Transverse colon (tissue), 4 donors: ENCODE measurements at regions not wholly inside any gene's neighbourhood (a gene's known extent, or its start where the extent isn't known, plus 50 kb on each side); places are given as distances from the start of the nearest gene placed in this dataset.

Experiments used
- DNase-seq: peaks from one replicate; pipeline ENCODE4 v3.0.0-alpha.2; 2019
- H3K27ac ChIP-seq, 4 donors: fragments of 200-600 bp; sonication (generic); 2 replicates each; pipeline ENCODE4 v1.5.1; 2016 to 2018; ENCODE audit warnings: inconsistent platforms in 4 of 4
- H3K27me3 ChIP-seq: fragments of 200-600 bp; sonication (generic); 2 replicates; pipeline ENCODE4 v1.5.1; 2017; ENCODE audit warnings: inconsistent platforms
- H3K36me3 ChIP-seq, 4 donors: fragments of 200-600 bp; sonication (generic); 2 replicates each; pipeline ENCODE4 v1.5.1; 2017 to 2019; ENCODE audit warnings: inconsistent platforms in 4 of 4
- H3K4me1 ChIP-seq, 4 donors: fragments of 200-600 bp; sonication (generic); 2 replicates each; pipeline ENCODE4 v1.5.1; 2017 to 2020; ENCODE audit warnings: inconsistent platforms in 4 of 4
- H3K4me3 ChIP-seq, 4 donors: fragments of 200-600 bp; sonication (generic); 1 replicate in 1 of 4; 2 replicates in 3 of 4; pipeline versions ENCODE4 v1.5.1 to v1.6.1; 2017 to 2019; ENCODE audit warnings: inconsistent platforms in 4 of 4
- H3K9me3 ChIP-seq, 2 donors: fragments of 200-600 bp; sonication (generic); 2 replicates each; pipeline ENCODE4 v1.5.1; 2017 to 2019; ENCODE audit warnings: inconsistent platforms in 2 of 2
- CTCF ChIP-seq, 5 experiments: fragments of 200-600 bp in 3 of 5; fragments of 450-650 bp in 2 of 5; sonication (generic) in 3 of 5; IDR thresholded peaks; 1 replicate in 2 of 5; 2 replicates in 3 of 5; pipeline ENCODE4 v1.5.1; 2016 to 2017; ENCODE audit warnings: antibody characterized with exemption in 5 of 5, inconsistent platforms in 3 of 5, mild to moderate bottlenecking in 2 of 5, moderate library complexity in 1 of 5
- EP300 ChIP-seq: sonication (generic); formaldehyde crosslinking; IDR thresholded peaks from one replicate; pipeline ENCODE4 v1.6.1; 2017; ENCODE audit warnings: antibody characterized with exemption, low read depth
- POLR2A ChIP-seq: fragments of 450-650 bp; IDR thresholded peaks from one replicate; pipeline ENCODE4 v1.6.1; 2016; ENCODE audit warnings: antibody characterized with exemption, mild to moderate bottlenecking, moderate library complexity
- POLR2AphosphoS5 ChIP-seq, 3 donors: sonication (generic); formaldehyde crosslinking; IDR thresholded peaks; one replicate each; pipeline ENCODE4 v1.6.1; 2016; ENCODE audit warnings: antibody characterized with exemption in 3 of 3
- WGBS, 2 donors: methylation state at CpG; one replicate each; pipeline ENCODE4 v1.1.5; 2018; ENCODE audit warnings: low coverage in 1 of 2; 5-methylcytosine and 5-hydroxymethylcytosine counted together
- in situ Hi-C, 4 donors: fragments of 200-750 bp; cut with MboI; loops; one replicate each; pipeline versions ENCODE4 v1.15.0 to v1.15.1; 2017; ENCODE audit warnings: low sequenced_read_pairs in 3 of 4, low pct_ligation_motif_present in 1 of 4, low pct_unique_long_range_greater_than_20kb in 1 of 4
- intact Hi-C: fragments of 100-400 bp; cut with DNase I; formaldehyde crosslinking; loops from one replicate; pipeline ENCODE4 v1.15.1; 2023; ENCODE audit warnings: low total_unique reads

- H3K27me3 ChIP-seq: no peaks in the 10 kb centered on the region
- H3K9me3 ChIP-seq: no peaks in the 10 kb centered on the region
- TF ChIP-seq POLR2A (no peak), EP300 (no peak), POLR2AphosphoS5 (IDR thresholded peaks at IDR 0.05) (no peak), CTCF (IDR thresholded peaks at IDR 0.05) (no peak)
- no peak for DNase-seq
- no peaks in the 10 kb centered on the region for H3K36me3 ChIP-seq
- H3K27ac ChIP-seq: no peak overlapping the region
- 70 to 85% methylated on average over 1 of the region's 1 CpG for WGBS, 2 donors
- H3K4me1 ChIP-seq: peaks cover 0 to 3% (median 0%) of the 10 kb centered on the region in 4 donors
- in situ Hi-C loops: no loop called here
- no peak overlapping the region for H3K4me3 ChIP-seq
- intact Hi-C loops: no loop called here
These were observed 1591.7 kb upstream of the ADGRL3 start for GRCh38 chr4:59608466-59608865.

- intact Hi-C loops: no loop called here
- in situ Hi-C loops: no loop called here
- TF ChIP-seq POLR2AphosphoS5 (IDR thresholded peaks at IDR 0.05): no peak
- TF ChIP-seq EP300: no peak
- Histone ChIP-seq H3K36me3 (no peaks in the 10 kb centered on the region), H3K4me3 (no peak overlapping the region), H3K9me3 (no peaks in the 10 kb centered on the region), H3K27ac (no peak overlapping the region), H3K27me3 (no peaks in the 10 kb centered on the region), H3K4me1 (peaks cover 0 to 3% (median 0%) of the 10 kb centered on the region in 4 donors)
- WGBS, 2 donors: 64 to 80% methylated on average over 1 of the region's 1 CpG
- no peak for DNase-seq
These were observed 1587.9 kb upstream of the ADGRL3 start for GRCh38 chr4:59612235-59612634.

- no peak overlapping the region for H3K27ac ChIP-seq
- intact Hi-C loops (no loop called here), in situ Hi-C loops (no loop called here)
- H3K4me1 ChIP-seq: peaks cover 0 to 3% (median 0%) of the 10 kb centered on the region in 4 donors
- H3K36me3 ChIP-seq: no peaks in the 10 kb centered on the region
- no peaks in the 10 kb centered on the region for H3K27me3 ChIP-seq
- no peak for TF ChIP-seq EP300
- TF ChIP-seq POLR2AphosphoS5 (IDR thresholded peaks at IDR 0.05): no peak
- TF ChIP-seq CTCF (IDR thresholded peaks at IDR 0.05): no peak
- TF ChIP-seq POLR2A: no peak
- H3K9me3 ChIP-seq: no peaks in the 10 kb centered on the region
- no peak overlapping the region for H3K4me3 ChIP-seq
- DNase-seq: no peak
These were observed 1584.8 kb upstream of the ADGRL3 start for GRCh38 chr4:59615316-59615715.

GRCh38 chr4:59629348-59629747 lies 1570.8 kb upstream of the ADGRL3 start:
- Histone ChIP-seq H3K4me3 (no peak overlapping the region), H3K27me3 (no peaks in the 10 kb centered on the region), H3K36me3 (no peaks in the 10 kb centered on the region), H3K9me3 (no peaks in the 10 kb centered on the region), H3K4me1 (no peaks in the 10 kb centered on the region), H3K27ac (no peak overlapping the region)
- in situ Hi-C loops: no loop called here
- no peak for DNase-seq
- intact Hi-C loops: no loop called here
- TF ChIP-seq POLR2A (no peak), POLR2AphosphoS5 (IDR thresholded peaks at IDR 0.05) (no peak), CTCF (IDR thresholded peaks at IDR 0.05) (no peak)
- 78 to 83% methylated on average over 1 of the region's 1 CpG for WGBS, 2 donors

- no peaks in the 10 kb centered on the region for H3K36me3 ChIP-seq
- no peak for TF ChIP-seq POLR2A
- no peak for TF ChIP-seq CTCF (IDR thresholded peaks at IDR 0.05)
- no peak for TF ChIP-seq EP300
- no peak for TF ChIP-seq POLR2AphosphoS5 (IDR thresholded peaks at IDR 0.05)
- in situ Hi-C loops (no loop called here), intact Hi-C loops (no loop called here)
- no peaks in the 10 kb centered on the region for H3K27me3 ChIP-seq
- 13 to 65% methylated on average over 1 to 3 of the region's 3 CpGs for WGBS, 2 donors
- H3K4me3 ChIP-seq: no peak overlapping the region
- no peak overlapping the region for H3K27ac ChIP-seq
- DNase-seq: no peak
- no peaks in the 10 kb centered on the region for H3K9me3 ChIP-seq
- H3K4me1 ChIP-seq: no peaks in the 10 kb centered on the region
These were observed 1569.9 kb upstream of the ADGRL3 start for GRCh38 chr4:59630235-59630634.
